GDM1 (cell line): ENCODE measurements at regions not wholly inside any gene's neighbourhood (a gene's known extent, or its start where the extent isn't known, plus 50 kb on each side); places are given as distances from the start of the nearest gene placed in this dataset.
"Not testable (repeated sequence)": the region's sequence is repeated elsewhere in the genome, so short reads cannot be mapped to it uniquely, and the experiment has no call there.

Experiments used
- DNase-seq: peaks from one replicate; lab custom pipeline; 2025; lab: John Stamatoyannopoulos, UW

GRCh38 chr4:160353548-160353947 lies 1250.7 kb downstream of the RAPGEF2 start:
- DNase-seq, result no peak

GRCh38 chr4:160362478-160362877 lies 1259.6 kb downstream of the RAPGEF2 start:
- no peak for DNase-seq

- DNase-seq, result no peak
Measured at GRCh38 chr4:160364217-160364616, 1261.3 kb downstream of the RAPGEF2 start.

GRCh38 chr4:160364665-160365064 lies 1261.8 kb downstream of the RAPGEF2 start:
- not testable (repeated sequence) for DNase-seq

- not testable (repeated sequence) for DNase-seq
Measured at GRCh38 chr4:160365383-160365782, 1262.5 kb downstream of the RAPGEF2 start.

GRCh38 chr4:160370046-160370445 lies 1267.2 kb downstream of the RAPGEF2 start:
- DNase-seq, result no peak

- DNase-seq, result no peak
Measured at GRCh38 chr4:160371446-160371845, 1268.6 kb downstream of the RAPGEF2 start.

- DNase-seq, result no peak
Measured at GRCh38 chr4:160372390-160372789, 1269.5 kb downstream of the RAPGEF2 start.

GRCh38 chr4:160373911-160374310 lies 1271.0 kb downstream of the RAPGEF2 start:
- no peak for DNase-seq

GRCh38 chr4:160375772-160376452 lies 1273.0 kb downstream of the RAPGEF2 start:
- no peak for DNase-seq

- no peak for DNase-seq
Measured at GRCh38 chr4:160386846-160387245, 1284.0 kb downstream of the RAPGEF2 start.

- DNase-seq, result no peak
Measured at GRCh38 chr4:160399826-160400225, 1296.9 kb downstream of the RAPGEF2 start.

GRCh38 chr4:160403081-160403480 lies 1300.2 kb downstream of the RAPGEF2 start:
- no peak for DNase-seq

GRCh38 chr4:160406263-160406825 lies 1303.5 kb downstream of the RAPGEF2 start:
- DNase-seq, result no peak

GRCh38 chr4:160414496-160414895 lies 1311.6 kb downstream of the RAPGEF2 start:
- no peak for DNase-seq

GRCh38 chr4:160423879-160424451 lies 1321.1 kb downstream of the RAPGEF2 start:
- DNase-seq, result no peak

GRCh38 chr4:160426233-160426632 lies 1323.4 kb downstream of the RAPGEF2 start:
- DNase-seq, result no peak

- DNase-seq, result no peak
Measured at GRCh38 chr4:160450876-160451275, 1348.0 kb downstream of the RAPGEF2 start.

GRCh38 chr4:160481696-160482690 lies 1379.1 kb downstream of the RAPGEF2 start:
- DNase-seq, result not testable (repeated sequence)

- no peak for DNase-seq
Measured at GRCh38 chr4:160485071-160485687, 1382.3 kb downstream of the RAPGEF2 start.

- DNase-seq, result no peak
Measured at GRCh38 chr4:160492181-160492580, 1389.3 kb downstream of the RAPGEF2 start.

GRCh38 chr4:160493206-160493605 lies 1390.3 kb downstream of the RAPGEF2 start:
- no peak for DNase-seq
